Bone marrow (tissue), 2 donors: ENCODE measurements at regions not wholly inside any gene's neighbourhood (a gene's known extent, or its start where the extent isn't known, plus 50 kb on each side); places are given as distances from the start of the nearest gene placed in this dataset.
"Not testable (repeated sequence)": the region's sequence is repeated elsewhere in the genome, so short reads cannot be mapped to it uniquely, and the experiment has no call there.

Source experiments
- DNase-seq, 2 donors: peaks; one replicate each; lab custom pipeline; 2025; lab: John Stamatoyannopoulos, UW

DNA sequence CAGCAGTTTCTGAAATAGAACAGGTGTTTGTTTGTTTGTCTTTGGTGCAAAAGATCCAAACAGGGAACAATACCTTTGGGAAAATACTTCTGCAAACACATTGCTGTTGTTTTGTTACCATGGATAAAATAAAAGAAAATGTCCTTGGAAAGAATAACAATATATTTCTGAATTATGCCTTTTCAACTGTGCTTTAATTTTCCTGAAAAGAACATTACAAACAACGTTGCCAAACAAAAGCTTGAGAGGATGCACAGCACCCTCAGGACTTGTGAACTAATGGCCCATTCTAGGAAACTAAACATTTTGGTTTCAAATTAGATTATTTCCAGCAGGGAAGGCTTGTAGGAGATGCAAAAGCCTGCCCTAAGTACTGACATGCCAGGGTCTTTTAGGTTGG, 967.2 kb downstream of the TLE4 start:
- no peak for DNase-seq

- DNase-seq, result no peak
Measured at GRCh38 chr9:80522465-80522864, 950.7 kb downstream of the TLE4 start.

GRCh38 chr9:80521151-80521550, 949.4 kb downstream of the TLE4 start:
- no peak for DNase-seq

DNA sequence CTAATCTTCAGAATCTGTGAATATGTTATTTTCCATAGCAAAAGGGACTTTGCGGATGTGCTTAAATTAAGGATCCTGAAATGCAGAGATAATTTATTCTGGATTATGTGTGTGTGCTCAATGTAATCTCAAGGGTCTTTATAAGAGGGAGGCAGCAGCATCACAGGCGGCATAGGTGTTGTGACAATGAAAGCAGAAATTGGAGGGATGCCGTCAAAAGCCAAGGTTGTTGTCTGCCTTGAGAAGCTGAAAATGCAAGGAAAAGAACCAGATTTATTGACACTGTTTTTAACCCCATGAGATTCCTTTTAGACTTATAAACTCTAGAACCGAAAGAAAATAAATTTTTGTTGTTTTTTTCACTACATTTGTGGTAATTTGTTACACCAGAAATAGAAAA, 948.5 kb downstream of the TLE4 start:
- no peak for DNase-seq

GRCh38 chr9:80518441-80518840, 946.7 kb downstream of the TLE4 start:
- DNase-seq, result no peak

DNA sequence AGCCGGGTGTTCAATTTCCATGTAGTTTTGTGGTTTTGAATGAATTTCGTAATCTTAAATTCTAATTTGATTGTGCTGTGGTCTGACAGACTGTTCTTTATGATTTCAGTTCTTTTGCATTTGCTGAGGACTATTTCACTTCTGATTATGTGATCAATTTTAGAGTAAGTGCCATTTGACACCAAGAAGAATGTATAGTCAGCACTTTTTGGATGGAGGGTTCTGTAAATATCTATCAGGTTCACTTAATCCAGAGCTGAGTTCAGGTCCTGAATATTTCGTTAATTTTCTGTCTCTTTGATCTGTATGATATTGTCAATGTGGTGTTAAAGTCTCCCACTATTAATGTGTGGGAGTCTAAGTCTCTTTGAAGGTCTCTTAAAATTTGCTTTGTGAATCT, 944.9 kb downstream of the TLE4 start:
- DNase-seq, result no peak

GRCh38 chr9:80509358-80509757, 937.6 kb downstream of the TLE4 start:
- no peak for DNase-seq

DNA sequence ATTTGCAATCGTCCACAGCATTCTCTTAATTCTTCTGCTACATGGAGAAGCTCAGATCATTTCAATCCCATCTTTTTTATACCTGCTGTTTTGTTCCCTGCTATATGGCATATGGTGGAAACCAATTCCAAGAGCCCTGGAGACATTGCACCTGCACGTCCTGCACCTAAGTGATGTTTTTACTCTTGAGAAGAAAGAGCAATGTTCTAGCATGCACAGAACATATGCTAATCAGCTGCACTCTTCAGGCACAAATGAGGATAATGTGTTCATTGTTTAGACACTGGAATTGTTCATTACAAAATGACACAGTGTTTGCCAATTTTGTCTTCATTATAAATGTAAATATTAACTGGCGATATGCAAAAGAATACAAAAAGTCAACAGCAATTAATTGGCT, 935.8 kb downstream of the TLE4 start:
- no peak for DNase-seq

DNA sequence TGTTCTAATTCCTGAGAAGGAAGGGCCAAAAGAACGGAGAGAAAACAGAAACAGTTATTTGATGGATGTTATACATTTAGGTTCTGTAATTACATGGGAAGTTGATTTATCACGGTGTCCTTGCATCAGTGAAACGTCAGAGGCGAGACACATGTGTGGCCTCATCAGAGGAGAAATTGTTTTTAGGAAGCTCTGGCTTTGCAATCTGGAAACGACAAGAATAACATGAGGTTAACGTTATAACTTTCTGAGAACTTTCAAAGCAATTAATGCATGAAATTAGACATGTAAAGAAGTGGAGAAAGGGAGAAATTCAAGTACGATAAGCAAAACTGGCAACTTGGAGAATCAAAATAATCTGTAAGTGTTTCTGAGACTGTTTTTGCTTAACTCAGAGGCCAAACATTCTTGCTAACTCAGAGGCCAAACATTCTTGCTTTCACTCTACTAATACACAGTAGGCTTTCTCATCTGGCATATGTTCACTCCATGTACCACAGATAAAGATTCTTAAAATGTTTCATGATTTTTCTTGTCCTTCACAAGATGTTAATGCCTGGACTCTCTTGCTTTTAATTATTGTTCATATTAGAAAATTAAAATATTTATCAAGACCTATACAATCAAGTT, 933.0 kb downstream of the TLE4 start:
- DNase-seq, result no peak

DNA sequence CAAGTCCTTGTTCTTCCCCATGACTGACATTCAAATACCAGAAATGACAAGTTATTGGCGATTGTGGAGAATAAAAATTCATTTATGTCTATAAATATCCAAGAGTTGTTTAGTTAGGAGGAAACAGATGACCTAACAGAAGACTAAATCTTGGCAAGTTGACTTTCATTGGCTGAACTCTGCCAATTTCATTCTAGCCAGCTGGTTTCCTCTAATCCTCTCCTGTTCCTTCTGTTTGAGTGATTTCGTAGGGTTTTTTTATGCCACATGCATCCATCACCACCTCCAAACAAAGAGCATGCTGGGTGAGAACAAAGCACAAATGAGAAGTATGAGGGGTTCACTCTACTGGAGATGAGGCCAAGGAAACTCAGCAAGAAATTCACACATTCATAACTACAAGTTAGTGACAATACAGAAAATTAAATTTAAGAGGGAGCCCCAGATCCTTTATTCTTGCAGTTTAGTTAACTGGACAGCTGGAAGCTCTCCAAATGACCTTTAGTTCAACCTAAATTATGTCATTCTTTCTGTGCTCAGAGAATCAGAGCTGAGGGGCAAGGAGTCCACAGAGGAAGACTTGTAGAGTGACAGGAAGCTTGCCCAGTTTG, 932.0 kb downstream of the TLE4 start:
- no peak for DNase-seq

DNA sequence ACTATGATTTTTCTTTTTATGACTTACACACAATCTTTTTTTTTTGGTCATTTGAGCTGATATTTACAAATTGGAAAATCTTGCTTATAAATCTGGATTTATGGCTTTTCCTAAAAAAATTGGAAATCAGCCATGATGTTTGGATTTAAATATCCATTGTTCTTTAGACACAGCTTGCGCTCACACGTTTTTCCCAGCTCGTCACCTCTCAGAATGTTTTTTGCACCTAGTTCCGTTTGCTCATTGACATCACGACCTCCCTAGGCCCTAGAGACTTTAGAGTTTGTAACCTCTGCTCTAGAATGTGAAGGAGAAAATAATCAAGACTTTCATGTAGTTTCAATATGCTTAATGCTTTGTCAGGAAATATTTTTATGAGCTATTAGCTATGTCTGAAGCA, 930.5 kb downstream of the TLE4 start:
- DNase-seq, result no peak

DNA sequence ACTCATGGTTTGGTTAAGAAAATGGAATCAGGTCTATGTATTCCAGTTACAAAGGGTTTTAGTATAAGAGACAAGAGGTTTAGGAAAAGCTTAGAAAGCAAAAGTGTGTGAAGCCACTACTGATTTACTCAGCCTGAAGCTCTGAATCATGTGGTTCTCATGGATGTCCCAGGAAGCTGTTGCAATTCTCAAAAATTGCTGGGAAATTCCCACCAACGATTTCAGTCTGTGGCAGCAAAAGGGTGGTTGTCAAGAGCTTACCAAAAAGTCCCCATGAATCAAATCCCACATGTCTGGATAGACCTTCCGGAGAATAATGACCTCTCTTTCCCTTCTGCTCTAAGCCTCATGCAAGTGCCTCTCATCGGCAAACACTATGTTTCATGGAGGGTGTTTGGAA, 929.9 kb downstream of the TLE4 start:
- DNase-seq, result no peak

GRCh38 chr9:80500300-80500699, 928.5 kb downstream of the TLE4 start:
- DNase-seq, result no peak

DNA sequence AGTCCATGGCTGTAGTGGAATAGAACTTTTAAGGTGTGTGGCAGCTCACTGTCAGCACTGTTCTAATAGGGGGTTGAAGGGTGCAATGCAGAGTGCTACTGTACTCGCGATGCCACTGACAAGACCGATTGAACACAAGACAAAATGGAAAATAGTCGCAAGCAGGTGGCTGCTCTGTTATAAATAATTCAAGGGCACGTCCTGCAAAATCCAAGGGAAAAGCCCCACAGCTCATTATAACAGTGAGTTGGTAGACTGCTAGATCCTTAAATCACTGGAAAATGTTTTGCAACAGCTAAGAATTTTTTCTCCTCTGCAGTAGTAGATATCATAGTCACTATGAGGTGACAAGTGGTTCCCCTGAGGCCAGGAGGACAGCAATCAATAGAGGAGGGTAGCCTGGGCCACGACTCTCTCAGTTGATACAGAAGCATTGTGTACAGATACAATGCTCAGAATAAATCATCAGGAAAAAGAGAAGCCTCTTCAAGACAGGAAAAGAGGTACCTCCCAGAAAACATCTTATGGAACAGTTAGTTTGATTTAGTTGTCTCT, 926.3 kb downstream of the TLE4 start:
- no peak for DNase-seq

GRCh38 chr9:80496901-80497556, 925.3 kb downstream of the TLE4 start:
- no peak for DNase-seq

- no peak for DNase-seq
Measured at GRCh38 chr9:80493258-80493657, 921.5 kb downstream of the TLE4 start.

- DNase-seq, result no peak
Measured at GRCh38 chr9:80492221-80492620, 920.5 kb downstream of the TLE4 start.

- DNase-seq, result no peak
Measured at GRCh38 chr9:80491086-80491696, 919.4 kb downstream of the TLE4 start.

DNA sequence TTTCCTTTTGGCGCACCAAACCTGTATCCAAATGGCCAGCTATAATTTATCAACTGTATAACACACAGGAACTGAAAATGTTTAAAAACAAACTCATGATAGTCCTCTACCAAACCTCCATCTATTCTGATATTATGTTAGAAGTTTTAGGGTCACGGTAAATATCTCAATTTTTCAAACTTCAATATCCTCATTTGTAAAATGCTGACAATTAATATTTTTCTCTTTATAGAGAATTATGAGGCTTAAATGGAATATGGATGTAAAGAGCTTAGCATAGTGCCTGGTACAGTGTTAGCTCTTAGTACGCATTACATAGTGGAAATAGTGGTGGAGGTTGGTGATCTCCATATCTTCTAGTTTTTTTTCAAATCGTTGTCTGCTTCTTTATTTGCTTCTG, 917.6 kb downstream of the TLE4 start:
- no peak for DNase-seq

DNA sequence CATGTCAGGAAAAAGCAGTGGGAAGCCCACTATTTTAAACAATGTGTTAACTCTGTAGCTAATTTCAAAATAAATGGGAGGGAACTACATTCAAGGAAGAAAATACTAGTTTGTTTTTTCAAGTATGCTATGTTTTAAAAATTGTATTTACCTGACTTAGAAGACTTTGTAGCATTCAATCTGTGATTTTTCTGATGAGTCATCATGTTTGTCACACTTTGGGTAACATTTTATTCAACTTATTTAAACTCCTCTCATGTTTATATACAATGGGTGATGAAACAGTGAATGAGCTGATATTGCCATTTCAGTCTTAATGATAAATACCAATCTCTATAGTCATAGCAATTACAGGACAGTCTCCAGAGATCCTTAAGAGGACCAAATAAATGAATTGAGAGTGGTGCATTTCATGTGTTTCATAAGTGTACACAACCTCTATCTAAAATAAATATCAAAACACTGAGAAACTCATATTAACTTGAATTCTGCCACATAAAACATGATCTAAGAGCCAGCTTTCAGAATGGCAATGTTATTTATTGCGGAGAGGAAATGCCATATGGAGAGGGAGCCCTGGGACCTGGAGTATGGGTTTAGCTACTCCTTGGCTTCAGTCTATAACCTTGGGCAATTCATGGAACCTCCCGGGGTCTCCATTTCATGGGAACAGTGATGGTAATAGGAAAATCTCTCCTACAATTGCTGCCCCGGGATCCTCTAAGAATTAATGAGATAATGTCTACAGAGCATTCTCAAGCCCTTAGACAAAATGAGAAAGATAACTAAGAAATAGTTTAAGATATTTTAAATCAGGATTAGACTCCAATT, 913.9 kb downstream of the TLE4 start:
- no peak for DNase-seq

- not testable (repeated sequence) for DNase-seq
Measured at GRCh38 chr9:80482251-80482650, 910.5 kb downstream of the TLE4 start.

DNA sequence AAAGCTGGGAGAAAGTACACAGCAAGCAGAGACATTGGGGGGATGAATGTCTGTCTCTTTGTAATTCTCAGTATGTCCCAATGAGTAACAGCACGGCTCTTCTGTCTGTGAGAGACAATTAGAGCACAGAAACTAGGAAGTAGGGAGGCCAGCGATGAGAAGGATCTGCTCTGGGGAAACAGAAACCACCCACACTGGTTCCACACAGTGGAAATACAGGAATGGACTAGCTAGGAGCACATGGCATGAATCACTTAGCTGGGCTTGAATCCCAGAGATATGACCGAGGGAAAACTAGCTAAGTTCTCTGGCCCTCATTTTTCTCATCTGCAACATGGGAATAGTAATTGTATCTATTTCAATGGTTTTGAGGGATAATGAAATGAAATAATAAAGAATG, 895.9 kb downstream of the TLE4 start:
- DNase-seq, result no peak
